ENCODE measurements at regions not wholly inside any gene's neighbourhood (a gene's known extent, or its start where the extent isn't known, plus 50 kb on each side); places are given as distances from the start of the nearest gene placed in this dataset.

DNA sequence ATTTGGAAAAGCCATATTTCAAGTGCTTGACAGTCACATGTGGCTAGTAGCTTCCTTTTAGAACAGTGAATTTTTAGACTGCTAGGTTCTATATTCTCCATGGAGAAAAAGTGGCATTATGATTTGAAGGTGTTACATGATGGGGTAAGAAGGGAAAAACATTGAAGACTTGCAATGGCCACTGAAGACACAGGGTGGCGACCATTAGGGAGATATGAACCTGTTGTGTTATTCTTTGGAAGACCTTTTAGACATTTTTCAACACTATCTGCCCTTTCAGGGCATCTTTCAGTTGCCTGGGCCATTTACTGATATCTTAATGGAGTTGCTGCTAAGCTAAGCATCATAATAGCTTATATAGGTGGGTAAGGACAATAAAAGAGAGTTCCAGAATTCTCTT, 1387.2 kb downstream of the SUCLG1 start:
- TF ChIP-seq, protein P1, sequence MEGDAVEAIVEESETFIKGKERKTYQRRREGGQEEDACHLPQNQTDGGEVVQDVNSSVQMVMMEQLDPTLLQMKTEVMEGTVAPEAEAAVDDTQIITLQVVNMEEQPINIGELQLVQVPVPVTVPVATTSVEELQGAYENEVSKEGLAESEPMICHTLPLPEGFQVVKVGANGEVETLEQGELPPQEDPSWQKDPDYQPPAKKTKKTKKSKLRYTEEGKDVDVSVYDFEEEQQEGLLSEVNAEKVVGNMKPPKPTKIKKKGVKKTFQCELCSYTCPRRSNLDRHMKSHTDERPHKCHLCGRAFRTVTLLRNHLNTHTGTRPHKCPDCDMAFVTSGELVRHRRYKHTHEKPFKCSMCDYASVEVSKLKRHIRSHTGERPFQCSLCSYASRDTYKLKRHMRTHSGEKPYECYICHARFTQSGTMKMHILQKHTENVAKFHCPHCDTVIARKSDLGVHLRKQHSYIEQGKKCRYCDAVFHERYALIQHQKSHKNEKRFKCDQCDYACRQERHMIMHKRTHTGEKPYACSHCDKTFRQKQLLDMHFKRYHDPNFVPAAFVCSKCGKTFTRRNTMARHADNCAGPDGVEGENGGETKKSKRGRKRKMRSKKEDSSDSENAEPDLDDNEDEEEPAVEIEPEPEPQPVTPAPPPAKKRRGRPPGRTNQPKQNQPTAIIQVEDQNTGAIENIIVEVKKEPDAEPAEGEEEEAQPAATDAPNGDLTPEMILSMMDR (IDR thresholded peaks at IDR 0.05), result no peak; the same call in 1 of the 2 replicates
- no peak for TF ChIP-seq SIN3A (IDR thresholded peaks at IDR 0.05; ENCODE audit: borderline replicate concordance, insufficient read depth, low read depth, low read length)
- TF ChIP-seq POLR2AphosphoS5 (IDR thresholded peaks at IDR 0.05; ENCODE audit: low read depth, low read length), result no peak
- no peak for TF ChIP-seq TCF7L2 (IDR thresholded peaks at IDR 0.05; ENCODE audit: low read depth, low read length)
- TF ChIP-seq, protein P2, sequence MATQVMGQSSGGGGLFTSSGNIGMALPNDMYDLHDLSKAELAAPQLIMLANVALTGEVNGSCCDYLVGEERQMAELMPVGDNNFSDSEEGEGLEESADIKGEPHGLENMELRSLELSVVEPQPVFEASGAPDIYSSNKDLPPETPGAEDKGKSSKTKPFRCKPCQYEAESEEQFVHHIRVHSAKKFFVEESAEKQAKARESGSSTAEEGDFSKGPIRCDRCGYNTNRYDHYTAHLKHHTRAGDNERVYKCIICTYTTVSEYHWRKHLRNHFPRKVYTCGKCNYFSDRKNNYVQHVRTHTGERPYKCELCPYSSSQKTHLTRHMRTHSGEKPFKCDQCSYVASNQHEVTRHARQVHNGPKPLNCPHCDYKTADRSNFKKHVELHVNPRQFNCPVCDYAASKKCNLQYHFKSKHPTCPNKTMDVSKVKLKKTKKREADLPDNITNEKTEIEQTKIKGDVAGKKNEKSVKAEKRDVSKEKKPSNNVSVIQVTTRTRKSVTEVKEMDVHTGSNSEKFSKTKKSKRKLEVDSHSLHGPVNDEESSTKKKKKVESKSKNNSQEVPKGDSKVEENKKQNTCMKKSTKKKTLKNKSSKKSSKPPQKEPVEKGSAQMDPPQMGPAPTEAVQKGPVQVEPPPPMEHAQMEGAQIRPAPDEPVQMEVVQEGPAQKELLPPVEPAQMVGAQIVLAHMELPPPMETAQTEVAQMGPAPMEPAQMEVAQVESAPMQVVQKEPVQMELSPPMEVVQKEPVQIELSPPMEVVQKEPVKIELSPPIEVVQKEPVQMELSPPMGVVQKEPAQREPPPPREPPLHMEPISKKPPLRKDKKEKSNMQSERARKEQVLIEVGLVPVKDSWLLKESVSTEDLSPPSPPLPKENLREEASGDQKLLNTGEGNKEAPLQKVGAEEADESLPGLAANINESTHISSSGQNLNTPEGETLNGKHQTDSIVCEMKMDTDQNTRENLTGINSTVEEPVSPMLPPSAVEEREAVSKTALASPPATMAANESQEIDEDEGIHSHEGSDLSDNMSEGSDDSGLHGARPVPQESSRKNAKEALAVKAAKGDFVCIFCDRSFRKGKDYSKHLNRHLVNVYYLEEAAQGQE (IDR thresholded peaks at IDR 0.05; ENCODE audit: insufficient read depth in 1 of 2, low read depth in 2 of 2, low read length in 1 of 2), result no peak
- DNase-seq (ENCODE audit: low read depth, low spot score) (no peak), ATAC-seq (no peak)
- POLR2A ChIA-PET, result no interaction called here
- intact Hi-C loops (cut with micrococcal nuclease; ENCODE audit: unreplicated experiment), result no loop called here
- H3K4me3 ChIP-seq (ENCODE audit: low read depth in 2 of 2, low read length in 2 of 2), result no peak overlapping the region
- no peaks in the 10 kb centered on the region; the same call in 1 of the 2 replicates for H3K36me3 ChIP-seq (ENCODE audit: control insufficient read depth, insufficient read depth, low read length)
- no TSS peak for BruUV-seq (replicated peaks)
- in situ Hi-C loops (cut with HindIII; ENCODE audit: low pct_unique_long_range_greater_than_20kb, low sequenced_read_pairs), result no loop called here
- H3K27me3 ChIP-seq (ENCODE audit: control insufficient read depth, insufficient read depth, low read length), result no peaks in the 10 kb centered on the region
- H3K9me3 ChIP-seq (ENCODE audit: control insufficient read depth, insufficient read depth, low read depth, low read length), result no peaks in the 10 kb centered on the region
- no peaks in the 10 kb centered on the region for H3K4me1 ChIP-seq (ENCODE audit: control insufficient read depth, insufficient read depth, low read length)
- H3K27ac ChIP-seq (ENCODE audit: low read length), result no peak overlapping the region
- CTCF ChIA-PET, result no interaction called here

DNA sequence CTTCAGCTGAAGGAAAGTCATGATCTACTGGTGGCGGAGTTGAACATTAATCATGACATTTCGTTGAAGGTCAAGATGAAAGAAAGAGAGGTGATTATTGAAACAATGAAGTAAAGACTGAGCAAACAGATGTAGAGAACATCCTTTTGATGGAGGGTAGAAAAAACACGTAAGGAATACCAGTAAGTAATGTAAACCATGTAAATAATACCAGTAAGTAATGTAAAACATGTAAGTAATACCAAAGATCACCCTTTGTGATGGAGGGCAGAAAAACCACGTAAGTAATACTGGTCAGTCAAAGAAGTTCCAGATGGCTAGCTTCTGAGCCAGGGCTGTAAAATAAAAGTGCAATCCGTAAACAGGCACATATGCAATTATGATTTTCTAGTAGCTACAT, 1387.7 kb downstream of the SUCLG1 start:
- CTCF ChIA-PET, result interaction anchor here (0.5 kb wide), 1 partner anchor 475 kb away, joined by 3 read pairs; no protein-coding TSS in a partner anchor

More for the DNA sequence above, 1387.7 kb downstream of the SUCLG1 start:
- POLR2A ChIA-PET, result no interaction called here
- intact Hi-C loops (cut with micrococcal nuclease; ENCODE audit: unreplicated experiment) (no loop called here), in situ Hi-C loops (cut with HindIII; ENCODE audit: low pct_unique_long_range_greater_than_20kb, low sequenced_read_pairs) (no loop called here)
- TF ChIP-seq, protein P2 (IDR thresholded peaks at IDR 0.05; ENCODE audit: insufficient read depth in 1 of 2, low read depth in 2 of 2, low read length in 1 of 2), result no peak
- H3K4me3 ChIP-seq (ENCODE audit: low read depth in 2 of 2, low read length in 2 of 2), result no peak overlapping the region
- H3K4me1 ChIP-seq (ENCODE audit: control insufficient read depth, insufficient read depth, low read length), result no peaks in the 10 kb centered on the region
- BruUV-seq (replicated peaks), result no TSS peak
- no peaks in the 10 kb centered on the region; the same call in 1 of the 2 replicates for H3K36me3 ChIP-seq (ENCODE audit: control insufficient read depth, insufficient read depth, low read length)
- DNase-seq (ENCODE audit: low read depth, low spot score), result no peak
- no peak for ATAC-seq
- no peaks in the 10 kb centered on the region for H3K9me3 ChIP-seq (ENCODE audit: control insufficient read depth, insufficient read depth, low read depth, low read length)
- H3K27me3 ChIP-seq (ENCODE audit: control insufficient read depth, insufficient read depth, low read length), result no peaks in the 10 kb centered on the region
- H3K27ac ChIP-seq (ENCODE audit: low read length), result no peak overlapping the region

All from Panc1 (cell line).